ENCODE measurements at regions not wholly inside any gene's neighbourhood (a gene's known extent, or its start where the extent isn't known, plus 50 kb on each side); places are given as distances from the start of the nearest gene placed in this dataset.

GRCh38 chr3:72287956-72288355 is 503.0 kb upstream of the PROK2 start:
- Histone ChIP-seq H3K36me3 (ENCODE audit: control insufficient read depth, insufficient read depth, low read length) (no peaks in the 10 kb centered on the region), H3K9ac (ENCODE audit: low read depth, low read length) (no peak overlapping the region), H3K4me1 (ENCODE audit: control insufficient read depth, insufficient read depth, low read length) (no peaks in the 10 kb centered on the region), H3K9me3 (ENCODE audit: control insufficient read depth, insufficient read depth, low read length) (no peaks in the 10 kb centered on the region), H3K4me3 (ENCODE audit: low read depth, low read length) (no peak overlapping the region), H3K27me3 (ENCODE audit: control insufficient read depth, insufficient read depth, low read length) (peaks cover 2% of the 10 kb centered on the region)

- no peak overlapping the region for H3K9ac ChIP-seq (ENCODE audit: low read depth, low read length)
- no peaks in the 10 kb centered on the region for H3K9me3 ChIP-seq (ENCODE audit: control insufficient read depth, insufficient read depth, low read length)
- peaks cover 2% of the 10 kb centered on the region for H3K27me3 ChIP-seq (ENCODE audit: control insufficient read depth, insufficient read depth, low read length)
- H3K4me1 ChIP-seq (ENCODE audit: control insufficient read depth, insufficient read depth, low read length) = no peaks in the 10 kb centered on the region
- no peak overlapping the region for H3K4me3 ChIP-seq (ENCODE audit: low read depth, low read length)
- no peaks in the 10 kb centered on the region for H3K36me3 ChIP-seq (ENCODE audit: control insufficient read depth, insufficient read depth, low read length)
Measured at GRCh38 chr3:72285502-72285901, 500.6 kb upstream of the PROK2 start.

- Histone ChIP-seq H3K4me1 (ENCODE audit: control insufficient read depth, insufficient read depth, low read length) (no peaks in the 10 kb centered on the region), H3K9ac (ENCODE audit: low read depth, low read length) (no peak overlapping the region), H3K4me3 (ENCODE audit: low read depth, low read length) (no peak overlapping the region), H3K36me3 (ENCODE audit: control insufficient read depth, insufficient read depth, low read length) (no peaks in the 10 kb centered on the region), H3K9me3 (ENCODE audit: control insufficient read depth, insufficient read depth, low read length) (no peaks in the 10 kb centered on the region), H3K27me3 (ENCODE audit: control insufficient read depth, insufficient read depth, low read length) (no peaks in the 10 kb centered on the region)
Measured at GRCh38 chr3:72284471-72284870, 499.5 kb upstream of the PROK2 start.

- Histone ChIP-seq H3K9me3 (ENCODE audit: control insufficient read depth, insufficient read depth, low read length) (no peaks in the 10 kb centered on the region), H3K27me3 (ENCODE audit: control insufficient read depth, insufficient read depth, low read length) (no peaks in the 10 kb centered on the region), H3K4me3 (ENCODE audit: low read depth, low read length) (no peak overlapping the region), H3K36me3 (ENCODE audit: control insufficient read depth, insufficient read depth, low read length) (no peaks in the 10 kb centered on the region), H3K9ac (ENCODE audit: low read depth, low read length) (no peak overlapping the region), H3K4me1 (ENCODE audit: control insufficient read depth, insufficient read depth, low read length) (no peaks in the 10 kb centered on the region)
Measured at GRCh38 chr3:72282918-72283317, 498.0 kb upstream of the PROK2 start.

- no peaks in the 10 kb centered on the region for H3K4me1 ChIP-seq (ENCODE audit: control insufficient read depth, insufficient read depth, low read length)
- no peaks in the 10 kb centered on the region for H3K36me3 ChIP-seq (ENCODE audit: control insufficient read depth, insufficient read depth, low read length)
- H3K27me3 ChIP-seq (ENCODE audit: control insufficient read depth, insufficient read depth, low read length) = no peaks in the 10 kb centered on the region
- H3K9ac ChIP-seq (ENCODE audit: low read depth, low read length) = no peak overlapping the region
- no peak overlapping the region for H3K4me3 ChIP-seq (ENCODE audit: low read depth, low read length)
- H3K9me3 ChIP-seq (ENCODE audit: control insufficient read depth, insufficient read depth, low read length) = no peaks in the 10 kb centered on the region
Measured at GRCh38 chr3:72281551-72281950, 496.6 kb upstream of the PROK2 start.

GRCh38 chr3:72280876-72281275 is 495.9 kb upstream of the PROK2 start:
- Histone ChIP-seq H3K36me3 (ENCODE audit: control insufficient read depth, insufficient read depth, low read length) (no peaks in the 10 kb centered on the region), H3K9ac (ENCODE audit: low read depth, low read length) (no peak overlapping the region), H3K27me3 (ENCODE audit: control insufficient read depth, insufficient read depth, low read length) (no peaks in the 10 kb centered on the region), H3K9me3 (ENCODE audit: control insufficient read depth, insufficient read depth, low read length) (no peaks in the 10 kb centered on the region), H3K4me1 (ENCODE audit: control insufficient read depth, insufficient read depth, low read length) (no peaks in the 10 kb centered on the region), H3K4me3 (ENCODE audit: low read depth, low read length) (no peak overlapping the region)

- no peaks in the 10 kb centered on the region for H3K9me3 ChIP-seq (ENCODE audit: control insufficient read depth, insufficient read depth, low read length)
- no peaks in the 10 kb centered on the region for H3K27me3 ChIP-seq (ENCODE audit: control insufficient read depth, insufficient read depth, low read length)
- no peaks in the 10 kb centered on the region for H3K4me1 ChIP-seq (ENCODE audit: control insufficient read depth, insufficient read depth, low read length)
- H3K4me3 ChIP-seq (ENCODE audit: low read depth, low read length) = no peak overlapping the region
- H3K9ac ChIP-seq (ENCODE audit: low read depth, low read length) = no peak overlapping the region
- H3K36me3 ChIP-seq (ENCODE audit: control insufficient read depth, insufficient read depth, low read length) = no peaks in the 10 kb centered on the region
Measured at GRCh38 chr3:72279631-72280041, 494.7 kb upstream of the PROK2 start.

- H3K9ac ChIP-seq (ENCODE audit: low read depth, low read length) = no peak overlapping the region
- no peaks in the 10 kb centered on the region for H3K27me3 ChIP-seq (ENCODE audit: control insufficient read depth, insufficient read depth, low read length)
- no peaks in the 10 kb centered on the region for H3K36me3 ChIP-seq (ENCODE audit: control insufficient read depth, insufficient read depth, low read length)
- no peak overlapping the region for H3K4me3 ChIP-seq (ENCODE audit: low read depth, low read length)
- H3K9me3 ChIP-seq (ENCODE audit: control insufficient read depth, insufficient read depth, low read length) = no peaks in the 10 kb centered on the region
- no peaks in the 10 kb centered on the region for H3K4me1 ChIP-seq (ENCODE audit: control insufficient read depth, insufficient read depth, low read length)
Measured at GRCh38 chr3:72279068-72279604, 494.2 kb upstream of the PROK2 start.

- Histone ChIP-seq H3K27me3 (ENCODE audit: control insufficient read depth, insufficient read depth, low read length) (no peaks in the 10 kb centered on the region), H3K9me3 (ENCODE audit: control insufficient read depth, insufficient read depth, low read length) (no peaks in the 10 kb centered on the region), H3K9ac (ENCODE audit: low read depth, low read length) (no peak overlapping the region), H3K4me1 (ENCODE audit: control insufficient read depth, insufficient read depth, low read length) (peaks cover 4% of the 10 kb centered on the region), H3K4me3 (ENCODE audit: low read depth, low read length) (no peak overlapping the region), H3K36me3 (ENCODE audit: control insufficient read depth, insufficient read depth, low read length) (no peaks in the 10 kb centered on the region)
Measured at GRCh38 chr3:72278349-72279067, 493.6 kb upstream of the PROK2 start.

- H3K4me3 ChIP-seq (ENCODE audit: low read depth, low read length) = no peak overlapping the region
- no peaks in the 10 kb centered on the region for H3K36me3 ChIP-seq (ENCODE audit: control insufficient read depth, insufficient read depth, low read length)
- no peaks in the 10 kb centered on the region for H3K27me3 ChIP-seq (ENCODE audit: control insufficient read depth, insufficient read depth, low read length)
- H3K9me3 ChIP-seq (ENCODE audit: control insufficient read depth, insufficient read depth, low read length) = no peaks in the 10 kb centered on the region
- peaks cover 4% of the 10 kb centered on the region for H3K4me1 ChIP-seq (ENCODE audit: control insufficient read depth, insufficient read depth, low read length)
- H3K9ac ChIP-seq (ENCODE audit: low read depth, low read length) = no peak overlapping the region
Measured at GRCh38 chr3:72277710-72278109, 492.8 kb upstream of the PROK2 start.

- H3K36me3 ChIP-seq (ENCODE audit: control insufficient read depth, insufficient read depth, low read length) = no peaks in the 10 kb centered on the region
- H3K27me3 ChIP-seq (ENCODE audit: control insufficient read depth, insufficient read depth, low read length) = no peaks in the 10 kb centered on the region
- peaks cover 4% of the 10 kb centered on the region for H3K4me1 ChIP-seq (ENCODE audit: control insufficient read depth, insufficient read depth, low read length)
- H3K9ac ChIP-seq (ENCODE audit: low read depth, low read length) = no peak overlapping the region
- H3K4me3 ChIP-seq (ENCODE audit: low read depth, low read length) = no peak overlapping the region
- H3K9me3 ChIP-seq (ENCODE audit: control insufficient read depth, insufficient read depth, low read length) = no peaks in the 10 kb centered on the region
Measured at GRCh38 chr3:72276806-72277205, 491.9 kb upstream of the PROK2 start.

- H3K9ac ChIP-seq (ENCODE audit: low read depth, low read length) = no peak overlapping the region
- H3K27me3 ChIP-seq (ENCODE audit: control insufficient read depth, insufficient read depth, low read length) = no peaks in the 10 kb centered on the region
Measured at GRCh38 chr3:72275331-72275751, 490.4 kb upstream of the PROK2 start.

More at GRCh38 chr3:72275331-72275751, 490.4 kb upstream of the PROK2 start:
- Histone ChIP-seq H3K4me1 (ENCODE audit: control insufficient read depth, insufficient read depth, low read length) (peaks cover 4% of the 10 kb centered on the region), H3K9me3 (ENCODE audit: control insufficient read depth, insufficient read depth, low read length) (no peaks in the 10 kb centered on the region), H3K4me3 (ENCODE audit: low read depth, low read length) (no peak overlapping the region), H3K36me3 (ENCODE audit: control insufficient read depth, insufficient read depth, low read length) (no peaks in the 10 kb centered on the region)
